Fibroblast of skin of left quadriceps (primary cell): ENCODE measurements at regions not wholly inside any gene's neighbourhood (a gene's known extent, or its start where the extent isn't known, plus 50 kb on each side); places are given as distances from the start of the nearest gene placed in this dataset.
"Not testable (repeated sequence)": the region's sequence is repeated elsewhere in the genome, so short reads cannot be mapped to it uniquely, and the experiment has no call there.

Source experiments
- DNase-seq, 2 experiments: peaks; one replicate each; pipeline ENCODE4 v3.0.0-alpha.2; 2013; ENCODE audit warnings: low read depth in 2 of 2

GRCh38 chr7:149604521-149604920 is 106.9 kb upstream of the ZNF746 start:
- no peak for DNase-seq

- DNase-seq, result not testable (repeated sequence)
Measured at GRCh38 chr7:149600669-149601330, 103.2 kb upstream of the ZNF746 start.

GRCh38 chr7:149599636-149600206 is 102.1 kb upstream of the ZNF746 start:
- no peak for DNase-seq

- no peak for DNase-seq
Measured at GRCh38 chr7:149598721-149599308, 101.2 kb upstream of the ZNF746 start.

GRCh38 chr7:149597789-149598188 is 100.2 kb upstream of the ZNF746 start:
- not testable (repeated sequence) for DNase-seq

- DNase-seq, result no peak
Measured at GRCh38 chr7:149595541-149595940, 97.9 kb upstream of the ZNF746 start.

- no peak for DNase-seq
Measured at GRCh38 chr7:149595078-149595477, 97.5 kb upstream of the ZNF746 start.

GRCh38 chr7:149588930-149589329 is 91.3 kb upstream of the ZNF746 start:
- no peak for DNase-seq

- DNase-seq, result peak; percentile 22 to 25
Measured at GRCh38 chr7:149586646-149587645, 89.3 kb upstream of the ZNF746 start.

GRCh38 chr7:149584530-149584929 is 86.9 kb upstream of the ZNF746 start:
- no peak for DNase-seq

- DNase-seq, result no peak
Measured at GRCh38 chr7:149584009-149584408, 86.4 kb upstream of the ZNF746 start.

- DNase-seq, result no peak
Measured at GRCh38 chr7:149580328-149580727, 82.7 kb upstream of the ZNF746 start.

GRCh38 chr7:149579365-149579764 is 81.8 kb upstream of the ZNF746 start:
- DNase-seq, result not testable (repeated sequence)

GRCh38 chr7:149574428-149574827 is 76.8 kb upstream of the ZNF746 start:
- not testable (repeated sequence) for DNase-seq

- no peak for DNase-seq
Measured at GRCh38 chr7:149573519-149573918, 75.9 kb upstream of the ZNF746 start.

GRCh38 chr7:149572920-149573319 is 75.3 kb upstream of the ZNF746 start:
- not testable (repeated sequence) for DNase-seq

- no peak for DNase-seq
Measured at GRCh38 chr7:149570784-149571183, 73.2 kb upstream of the ZNF746 start.

GRCh38 chr7:149569726-149570422 is 72.3 kb upstream of the ZNF746 start:
- DNase-seq, result no peak

- no peak for DNase-seq
Measured at GRCh38 chr7:149569025-149569725, 71.6 kb upstream of the ZNF746 start.

GRCh38 chr7:149568218-149568617 is 70.6 kb upstream of the ZNF746 start:
- DNase-seq, result no peak

- DNase-seq, result no peak
Measured at GRCh38 chr7:149566103-149566502, 68.5 kb upstream of the ZNF746 start.
